ENCODE measurements at regions not wholly inside any gene's neighbourhood (a gene's known extent, or its start where the extent isn't known, plus 50 kb on each side); places are given as distances from the start of the nearest gene placed in this dataset.

DNA sequence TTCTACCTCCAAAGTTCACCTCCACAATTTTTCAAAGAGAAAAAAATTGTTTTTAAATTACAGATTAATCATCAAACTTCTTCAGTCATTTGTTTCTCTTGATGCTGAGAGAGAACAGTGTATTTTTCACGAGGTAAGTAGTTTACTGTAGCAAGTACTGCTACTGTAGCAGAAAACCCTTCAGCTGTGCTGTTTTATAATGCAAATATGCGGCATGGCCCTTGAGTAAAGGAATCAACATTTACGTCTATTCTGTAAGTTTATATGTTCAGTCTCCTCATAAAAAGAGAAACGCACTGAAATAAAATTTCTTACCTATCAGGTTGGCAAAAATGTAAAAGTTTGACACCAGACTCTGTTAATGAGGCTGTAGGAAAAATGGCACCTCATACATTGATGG, 399.0 kb downstream of the NKX6-1 start:
- dilution Hi-C loops (cut with HindIII; ENCODE audit: low sequenced_read_pairs, unreplicated experiment) = no loop called here
- Histone ChIP-seq H2BK20ac (ENCODE audit: low read depth, low read length) (no peak overlapping the region), H4K8ac (ENCODE audit: low read depth in 2 of 2, low read length in 2 of 2) (no peak overlapping the region), H3K23ac (ENCODE audit: low read depth, low read length) (no peak overlapping the region), H4K5ac (ENCODE audit: low read depth, low read length) (no peak overlapping the region), H2BK15ac (ENCODE audit: low read depth, low read length) (no peak overlapping the region), H3K27ac (ENCODE audit: insufficient read depth, low read length) (no peak overlapping the region), H3K14ac (replicated peaks; ENCODE audit: low read depth, low read length) (no peak overlapping the region), H3K4me2 (ENCODE audit: low read depth, low read length) (no peak overlapping the region), H3K4me3 (ENCODE audit: insufficient read depth, low read depth, low read length) (no peak overlapping the region), H3K56ac (ENCODE audit: extremely low read depth, insufficient read depth, low read length) (no peak overlapping the region), H2AK5ac (ENCODE audit: low read depth, low read length) (no peak overlapping the region), H3K18ac (ENCODE audit: low read depth, low read length) (no peak overlapping the region), H3K79me1 (ENCODE audit: low read depth in 1 of 2, low read length in 2 of 2) (no peaks in the 10 kb centered on the region), H4K20me1 (ENCODE audit: insufficient read depth, low read length) (no peaks in the 10 kb centered on the region), H2BK120ac (ENCODE audit: low read depth, low read length) (no peak overlapping the region), H3K36me3 (ENCODE audit: control insufficient read depth, insufficient read depth, low read length) (no peaks in the 10 kb centered on the region), H3K4me1 (ENCODE audit: control insufficient read depth, insufficient read depth, low read length) (no peaks in the 10 kb centered on the region), H2BK5ac (ENCODE audit: low read depth, low read length, poor library complexity, severe bottlenecking) (no peak overlapping the region), H3K4ac (ENCODE audit: low read depth, low read length) (no peak overlapping the region), H3K9me3 (ENCODE audit: control insufficient read depth, insufficient read depth, low read length) (no peaks in the 10 kb centered on the region), H3K9ac (ENCODE audit: low read depth, low read length) (no peak overlapping the region), H3K9me1 (ENCODE audit: insufficient read depth, low read length) (no peaks in the 10 kb centered on the region), H2AK9ac (replicated peaks; ENCODE audit: low read depth, low read length, poor library complexity) (no peak overlapping the region), H4K91ac (ENCODE audit: insufficient read depth, low read depth, low read length) (no peak overlapping the region), H3K27me3 (ENCODE audit: control insufficient read depth, insufficient read depth, low read length) (no peaks in the 10 kb centered on the region), H2AFZ (replicated peaks; ENCODE audit: low read length, poor library complexity) (no peak overlapping the region)
- in situ Hi-C loops (cut with MboI; ENCODE audit: low sequenced_read_pairs) = no loop called here
- POLR2A ChIA-PET (ENCODE audit: unreplicated experiment) = no interaction called here
- CTCF ChIA-PET = no interaction called here
- DNase-seq (no peak), ATAC-seq (ENCODE audit: low read depth) (no peak)
- TF ChIP-seq BHLHE40 (IDR thresholded peaks at IDR 0.05; ENCODE audit: low read depth, low read length) (no peak), FOS (IDR thresholded peaks at IDR 0.05; ENCODE audit: low read depth, low read length) (no peak), RAD21 (IDR thresholded peaks at IDR 0.05; ENCODE audit: low read length) (no peak), MAZ (IDR thresholded peaks at IDR 0.05; ENCODE audit: borderline replicate concordance, low read depth, low read length) (no peak), MAFK (IDR thresholded peaks at IDR 0.05; ENCODE audit: low read depth, low read length) (no peak), SMC3 (IDR thresholded peaks at IDR 0.05; ENCODE audit: low read depth, low read length) (no peak), CHD1 (IDR thresholded peaks at IDR 0.05; ENCODE audit: low read depth, low read length) (no peak), NFE2L2 (IDR thresholded peaks at IDR 0.05; ENCODE audit: low read depth, low read length) (no peak), RFX5 (IDR thresholded peaks at IDR 0.05; ENCODE audit: low read depth, low read length) (no peak), CEBPB (IDR thresholded peaks at IDR 0.05; ENCODE audit: low read depth, low read length) (no peak), POLR2A (IDR thresholded peaks at IDR 0.05; ENCODE audit: low read depth, low read length) (no peak), MXI1 (IDR thresholded peaks at IDR 0.05; ENCODE audit: borderline replicate concordance, low read depth, low read length) (no peak)
- TF ChIP-seq, protein P1, sequence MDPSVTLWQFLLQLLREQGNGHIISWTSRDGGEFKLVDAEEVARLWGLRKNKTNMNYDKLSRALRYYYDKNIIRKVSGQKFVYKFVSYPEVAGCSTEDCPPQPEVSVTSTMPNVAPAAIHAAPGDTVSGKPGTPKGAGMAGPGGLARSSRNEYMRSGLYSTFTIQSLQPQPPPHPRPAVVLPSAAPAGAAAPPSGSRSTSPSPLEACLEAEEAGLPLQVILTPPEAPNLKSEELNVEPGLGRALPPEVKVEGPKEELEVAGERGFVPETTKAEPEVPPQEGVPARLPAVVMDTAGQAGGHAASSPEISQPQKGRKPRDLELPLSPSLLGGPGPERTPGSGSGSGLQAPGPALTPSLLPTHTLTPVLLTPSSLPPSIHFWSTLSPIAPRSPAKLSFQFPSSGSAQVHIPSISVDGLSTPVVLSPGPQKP (IDR thresholded peaks at IDR 0.05; ENCODE audit: borderline replicate concordance, low read depth, low read length) = no peak
- TF ChIP-seq, protein P2, sequence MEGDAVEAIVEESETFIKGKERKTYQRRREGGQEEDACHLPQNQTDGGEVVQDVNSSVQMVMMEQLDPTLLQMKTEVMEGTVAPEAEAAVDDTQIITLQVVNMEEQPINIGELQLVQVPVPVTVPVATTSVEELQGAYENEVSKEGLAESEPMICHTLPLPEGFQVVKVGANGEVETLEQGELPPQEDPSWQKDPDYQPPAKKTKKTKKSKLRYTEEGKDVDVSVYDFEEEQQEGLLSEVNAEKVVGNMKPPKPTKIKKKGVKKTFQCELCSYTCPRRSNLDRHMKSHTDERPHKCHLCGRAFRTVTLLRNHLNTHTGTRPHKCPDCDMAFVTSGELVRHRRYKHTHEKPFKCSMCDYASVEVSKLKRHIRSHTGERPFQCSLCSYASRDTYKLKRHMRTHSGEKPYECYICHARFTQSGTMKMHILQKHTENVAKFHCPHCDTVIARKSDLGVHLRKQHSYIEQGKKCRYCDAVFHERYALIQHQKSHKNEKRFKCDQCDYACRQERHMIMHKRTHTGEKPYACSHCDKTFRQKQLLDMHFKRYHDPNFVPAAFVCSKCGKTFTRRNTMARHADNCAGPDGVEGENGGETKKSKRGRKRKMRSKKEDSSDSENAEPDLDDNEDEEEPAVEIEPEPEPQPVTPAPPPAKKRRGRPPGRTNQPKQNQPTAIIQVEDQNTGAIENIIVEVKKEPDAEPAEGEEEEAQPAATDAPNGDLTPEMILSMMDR (conservative IDR thresholded peaks at IDR 0.05; ENCODE audit: low read depth, low read length) = no peak
- WGBS, 2 experiments (ENCODE audit: extremely low coverage in 2 of 2, insufficient read length in 1 of 2) = no CpG with 5 or more reads among the region's 4 CpGs
- no TSS peak for BruUV-seq (replicated peaks)
- intact Hi-C loops (cut with micrococcal nuclease) = no loop called here

All from IMR-90 (cell line).